GM18868 (cell line): ENCODE measurements at regions not wholly inside any gene's neighbourhood (a gene's known extent, or its start where the extent isn't known, plus 50 kb on each side); places are given as distances from the start of the nearest gene placed in this dataset.
A peak's percentile ranks its signal among the peaks of the same experiment; 100 is the strongest.

Source experiments
- ATAC-seq: cut with Tn5 transposase; IDR thresholded peaks from one replicate; pipeline ENCODE4 v1.9.1; 2021; ENCODE audit warnings: mild to moderate bottlenecking, moderate library complexity; ENCODE audit not compliant: unreplicated experiment

GRCh38 chr14:61891810-61892209 lies 129.6 kb downstream of the SNAPC1 start:
- no peak for ATAC-seq

GRCh38 chr14:61893371-61893940 lies 131.2 kb downstream of the SNAPC1 start:
- ATAC-seq, result no peak

DNA sequence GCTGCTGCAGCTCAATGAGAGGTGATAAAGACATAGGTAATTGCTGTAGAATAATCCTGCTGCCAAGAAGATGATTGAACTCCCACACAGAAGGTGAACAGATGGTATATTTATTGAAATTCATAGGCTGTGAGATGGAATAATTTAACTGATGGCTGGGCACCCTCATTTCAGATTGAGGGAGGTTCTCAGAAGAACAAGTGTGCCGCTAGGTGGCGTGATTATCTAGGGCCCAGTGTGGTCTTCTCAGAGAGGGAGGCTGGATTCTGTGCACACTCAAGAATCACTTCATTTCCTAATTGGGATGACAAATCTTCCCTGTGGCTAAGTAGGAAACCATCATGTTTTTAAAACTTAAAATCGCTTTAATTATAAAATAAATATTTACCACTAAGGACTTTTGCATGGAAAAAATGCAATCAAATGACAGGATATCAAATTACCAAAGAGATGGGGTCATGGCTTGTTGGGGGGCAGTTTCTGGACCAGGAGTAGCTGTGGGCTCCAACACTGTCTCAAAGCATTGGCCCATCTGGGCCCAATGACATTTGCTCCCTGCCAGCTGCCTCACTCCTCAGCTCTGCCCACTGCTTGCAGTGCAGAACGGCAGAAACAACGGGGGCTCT lies 132.3 kb downstream of the SNAPC1 start:
- peak; percentile 32 for ATAC-seq

DNA sequence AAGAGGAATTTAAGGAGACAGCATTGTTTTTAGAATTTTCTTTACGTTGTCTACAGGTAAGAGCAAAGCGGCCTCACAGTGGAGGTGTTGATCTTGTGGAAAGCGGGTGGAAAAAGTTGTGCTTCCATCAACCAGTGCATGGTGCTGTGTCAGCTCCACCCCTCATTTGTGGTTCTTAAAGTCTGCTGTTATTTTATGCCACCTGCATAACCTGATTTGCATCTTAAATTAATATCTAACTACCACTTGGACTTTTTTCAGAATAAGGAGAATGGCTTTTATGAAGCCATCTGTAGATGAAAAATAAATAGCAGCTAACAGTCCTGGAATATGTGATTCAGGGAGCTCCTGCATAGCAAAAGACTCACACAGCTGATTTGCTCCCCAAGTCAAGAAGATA lies 135.1 kb downstream of the SNAPC1 start:
- ATAC-seq, result no peak

DNA sequence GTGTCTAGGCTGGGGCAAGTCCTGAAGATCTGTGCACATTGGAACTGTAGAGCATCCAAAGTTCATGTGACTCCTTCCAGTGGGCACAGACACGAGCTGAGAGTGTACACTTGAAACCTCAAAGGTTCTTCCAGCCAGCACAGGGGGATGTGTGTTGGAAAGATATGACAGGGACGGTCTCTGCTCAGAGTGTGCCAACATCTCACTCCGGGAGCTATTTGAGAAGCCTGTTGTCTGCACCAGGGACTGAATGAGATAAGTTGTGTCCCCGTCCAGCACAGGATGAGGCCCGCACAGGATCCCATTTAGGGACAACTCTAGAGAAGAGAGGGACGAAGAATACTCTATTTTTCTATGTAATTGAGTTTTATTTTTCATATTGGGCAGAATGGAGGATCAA lies 136.3 kb downstream of the SNAPC1 start:
- ATAC-seq, result no peak

DNA sequence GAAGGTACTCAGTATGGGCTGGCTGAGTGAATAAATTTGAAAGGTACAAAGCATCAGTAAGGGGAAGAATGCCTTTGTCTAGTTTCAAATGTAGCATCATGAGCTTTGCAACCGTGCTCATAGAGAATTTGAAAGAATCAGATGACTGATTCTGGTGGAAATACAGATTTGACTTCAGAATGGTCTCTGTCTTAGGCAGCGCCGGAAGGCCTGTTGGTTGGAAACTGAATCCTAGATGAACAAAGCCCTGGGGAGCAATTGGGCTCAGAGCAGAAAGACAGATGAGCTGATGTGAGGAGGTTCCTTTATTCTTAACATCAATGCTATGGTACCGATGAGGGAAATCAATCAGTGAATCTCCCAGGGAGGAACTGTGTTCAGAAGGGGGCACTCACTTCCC lies 137.3 kb downstream of the SNAPC1 start:
- peak; percentile 40 for ATAC-seq

DNA sequence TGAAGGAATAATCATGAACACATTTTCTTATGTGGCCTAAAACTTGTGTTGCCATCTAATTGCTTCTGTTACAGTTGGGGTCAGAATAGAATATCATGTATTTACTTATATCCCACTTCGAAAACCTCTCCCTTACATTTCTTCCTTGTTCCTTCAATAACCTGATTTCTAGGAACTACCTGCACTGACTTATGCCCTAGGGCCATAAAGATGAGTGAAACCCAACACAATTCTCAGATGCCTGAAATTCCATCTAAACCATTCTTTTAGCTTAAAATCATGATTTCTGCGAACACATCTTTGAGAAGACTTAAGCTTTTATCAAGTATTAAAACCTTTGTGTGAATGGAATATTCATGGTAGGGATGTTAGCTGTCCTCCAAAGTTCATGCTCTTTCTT lies 142.7 kb downstream of the SNAPC1 start:
- ATAC-seq, result no peak

DNA sequence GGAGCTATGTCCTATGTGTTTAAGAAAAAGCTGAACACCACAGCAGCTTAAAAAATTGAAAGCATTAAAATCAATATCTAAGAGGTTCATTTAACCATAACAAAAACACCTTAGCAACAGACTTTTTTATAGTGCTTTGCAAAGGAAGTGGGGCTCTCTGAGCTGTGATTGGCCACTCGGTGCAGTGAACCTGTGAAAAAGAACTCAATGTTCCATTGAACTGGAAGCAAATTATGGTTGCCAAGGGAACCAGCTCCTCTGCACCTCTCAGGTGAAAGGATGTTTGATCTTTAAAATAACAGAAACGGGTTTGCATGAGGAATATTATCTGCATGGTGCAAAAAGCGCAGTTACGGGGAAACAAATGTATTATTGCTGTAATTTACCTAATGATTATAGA lies 149.4 kb downstream of the SNAPC1 start:
- ATAC-seq, result peak; percentile 60

DNA sequence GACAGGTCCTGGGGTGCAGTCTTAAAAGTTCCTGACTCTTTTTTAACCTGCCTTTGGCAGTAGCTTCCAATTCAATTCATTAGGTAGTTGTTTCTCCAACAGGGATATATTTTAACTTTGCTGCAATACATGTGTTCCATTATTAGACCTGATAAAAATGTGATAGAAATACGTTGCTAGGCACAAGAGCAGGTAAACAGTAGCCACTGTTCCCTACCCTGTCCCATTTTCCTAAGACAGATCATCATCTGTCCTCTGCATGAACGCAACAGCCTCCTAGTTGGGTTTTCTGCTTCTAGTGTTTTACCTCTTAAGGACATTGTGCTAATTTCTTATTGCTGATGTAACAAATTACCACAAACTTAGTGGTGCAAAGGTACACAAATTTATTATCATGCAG lies 156.8 kb downstream of the SNAPC1 start:
- no peak for ATAC-seq

GRCh38 chr14:61923348-61923747 lies 161.1 kb downstream of the SNAPC1 start:
- ATAC-seq, result no peak

DNA sequence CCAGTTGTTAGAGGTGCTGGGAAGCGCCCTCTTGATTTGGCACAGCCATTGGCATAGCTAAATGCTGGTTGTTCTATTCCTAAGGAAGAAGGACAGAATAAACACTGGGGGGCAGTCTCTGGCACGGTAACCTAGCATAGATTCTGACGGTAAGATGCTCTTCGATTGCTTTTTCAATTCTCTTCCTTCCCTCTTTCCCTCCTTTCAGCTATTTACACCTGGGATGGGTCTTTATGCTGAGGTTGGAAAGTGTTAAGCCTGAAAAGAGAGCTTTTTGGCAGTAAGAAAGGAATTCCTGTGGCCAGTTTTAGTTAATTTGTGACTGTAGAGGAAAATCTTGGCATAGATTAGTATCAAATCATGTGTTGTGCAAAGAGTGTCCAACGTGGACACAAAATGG lies 162.8 kb downstream of the SNAPC1 start:
- no peak for ATAC-seq

GRCh38 chr14:61925732-61926435 lies 163.7 kb downstream of the SNAPC1 start:
- ATAC-seq, result no peak

DNA sequence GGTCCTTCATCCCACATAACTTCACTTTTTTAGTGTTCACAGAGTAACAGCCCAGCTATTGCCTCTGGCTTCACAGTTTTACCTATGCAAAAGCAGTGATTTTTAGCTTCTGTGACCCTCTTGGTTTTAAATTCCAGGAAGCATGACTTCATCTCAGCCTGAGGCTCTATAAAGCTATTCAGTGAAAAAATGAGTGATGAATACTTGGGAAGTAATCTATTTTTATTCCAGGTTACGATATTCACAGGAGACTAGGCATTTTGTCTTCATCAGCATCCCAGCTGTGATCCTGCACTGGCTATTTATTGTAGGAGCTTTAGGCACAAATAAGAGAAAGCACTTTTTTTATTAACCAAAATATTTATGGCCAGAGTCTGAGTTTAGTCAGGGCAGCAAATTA lies 164.8 kb downstream of the SNAPC1 start:
- no peak for ATAC-seq

DNA sequence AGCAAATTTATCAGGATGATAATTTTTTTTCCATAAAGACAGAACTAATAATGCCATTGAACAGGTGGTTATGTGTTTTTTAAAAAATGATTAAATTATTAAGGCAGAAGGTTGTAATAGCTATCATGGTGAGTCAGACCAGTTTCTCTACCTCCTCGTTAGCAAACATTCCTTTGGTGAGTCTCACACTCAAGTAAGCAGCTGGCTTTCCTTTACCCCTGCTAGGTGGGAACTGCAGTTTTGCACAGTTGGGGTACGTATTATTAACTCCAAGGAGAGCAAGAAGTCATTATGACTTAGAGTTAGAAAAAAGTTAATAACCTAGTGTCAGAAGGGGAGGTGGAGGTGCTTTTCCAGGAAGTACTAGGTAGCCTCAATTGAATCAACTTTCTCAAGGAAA lies 165.3 kb downstream of the SNAPC1 start:
- ATAC-seq, result no peak

DNA sequence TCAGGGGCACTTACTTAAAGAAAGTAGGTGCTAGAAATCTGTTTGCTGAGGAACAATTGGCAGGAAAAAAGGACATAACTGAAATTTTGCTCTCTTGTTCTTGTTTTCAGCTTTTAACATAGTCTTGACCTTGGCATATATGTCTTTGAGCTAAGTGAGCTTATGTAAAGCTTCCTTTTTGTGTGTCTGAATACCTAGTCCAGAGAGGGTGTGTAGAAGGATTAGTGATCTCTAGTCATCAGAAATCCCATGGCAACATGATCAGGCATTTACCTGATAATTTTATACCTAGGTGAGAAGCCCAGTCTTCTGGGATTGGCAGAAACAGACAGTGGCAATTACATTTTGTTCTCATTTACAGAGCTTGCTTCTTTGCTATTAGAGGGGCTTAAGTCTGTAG lies 166.1 kb downstream of the SNAPC1 start:
- no peak for ATAC-seq

DNA sequence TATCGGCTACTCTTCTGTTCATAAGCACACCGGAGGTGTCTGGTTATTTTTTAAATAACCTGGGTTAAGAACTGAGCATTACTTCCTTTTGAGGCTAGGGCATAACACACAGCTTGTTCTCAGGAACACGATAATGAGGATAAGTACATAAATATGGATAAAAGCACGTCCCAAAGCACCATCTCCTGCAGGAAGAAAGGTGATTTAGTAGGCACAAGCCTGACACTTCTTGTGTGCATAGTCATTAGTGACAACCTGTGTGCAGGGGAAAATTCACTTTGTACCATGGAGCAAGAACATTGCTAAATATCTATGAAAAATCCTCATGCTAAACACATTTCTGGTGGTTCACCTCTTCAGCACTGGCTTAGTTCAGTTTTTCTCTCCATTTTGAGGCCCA lies 166.5 kb downstream of the SNAPC1 start:
- ATAC-seq, result no peak

DNA sequence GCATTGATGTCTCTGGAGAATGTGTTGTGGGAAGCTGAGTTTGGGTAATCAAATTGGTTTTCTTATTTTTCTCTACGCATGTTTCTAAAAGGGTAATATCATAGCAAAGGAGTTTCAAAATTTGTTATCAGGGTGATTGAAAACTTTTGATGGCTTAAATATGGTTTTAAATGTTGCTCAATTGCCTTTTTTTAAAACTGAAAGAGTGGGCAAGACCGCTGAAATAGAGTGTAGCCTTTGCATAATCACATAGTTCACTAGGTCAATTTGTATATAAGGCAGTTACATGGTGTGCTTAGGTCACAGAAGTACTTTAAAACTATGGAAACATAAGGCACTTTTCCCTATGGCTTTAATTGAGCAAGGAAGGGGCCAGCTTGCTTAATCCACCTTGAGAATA lies 167.4 kb downstream of the SNAPC1 start:
- ATAC-seq, result no peak

DNA sequence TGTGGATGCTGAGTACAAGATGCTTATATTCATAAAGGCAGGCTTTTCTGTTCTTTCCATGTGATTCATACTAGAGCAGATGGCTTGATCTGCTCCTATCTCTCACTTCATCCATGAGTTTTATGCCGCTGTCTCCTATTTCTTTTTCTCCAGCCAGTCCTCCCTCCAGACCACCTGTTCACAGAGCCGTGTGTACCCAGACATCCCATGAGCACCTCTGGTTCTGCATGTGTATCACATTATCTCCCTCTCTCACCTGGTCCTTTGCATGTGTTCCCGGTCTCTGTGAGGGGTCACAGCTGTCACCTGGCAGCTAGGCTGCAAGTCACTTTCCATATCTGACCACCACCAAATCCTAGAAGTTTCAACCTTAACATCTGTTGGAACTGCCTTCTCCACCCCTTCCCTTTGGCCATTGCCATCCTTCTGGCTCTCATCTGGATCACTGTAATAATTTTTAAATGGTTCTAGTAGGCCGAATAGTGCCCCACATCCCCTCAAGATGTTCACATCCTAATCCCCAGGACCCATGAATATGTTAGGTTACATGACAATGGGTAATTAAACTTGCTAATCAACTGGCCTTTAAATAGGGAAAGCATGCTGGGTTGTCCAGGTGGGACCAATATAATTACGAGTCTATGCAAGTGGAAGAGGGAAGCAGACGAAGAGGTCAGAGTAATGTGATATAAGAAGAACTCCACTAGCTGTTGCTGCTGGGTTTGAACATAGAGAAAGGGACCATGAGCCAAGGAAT lies 168.1 kb downstream of the SNAPC1 start:
- ATAC-seq, result no peak

DNA sequence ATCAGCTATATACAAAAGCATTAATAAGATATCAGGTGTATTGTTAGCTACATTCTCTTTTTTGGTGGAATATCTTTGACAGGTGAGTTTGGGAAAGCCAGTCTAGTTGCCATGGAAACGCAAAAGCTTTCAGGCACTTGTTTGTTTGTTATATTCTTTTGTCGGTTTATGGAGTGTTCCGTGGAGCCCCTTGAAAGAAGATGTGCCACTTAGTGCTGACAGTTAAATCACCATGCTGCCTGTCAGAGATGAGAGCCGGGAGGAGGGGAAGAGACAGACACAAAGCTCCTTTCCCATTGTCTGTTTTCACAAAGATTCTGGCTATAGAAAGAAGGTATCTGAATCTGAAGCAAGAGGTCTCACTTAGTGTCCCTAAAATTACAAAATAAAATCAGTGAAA lies 170.8 kb downstream of the SNAPC1 start:
- ATAC-seq, result no peak

DNA sequence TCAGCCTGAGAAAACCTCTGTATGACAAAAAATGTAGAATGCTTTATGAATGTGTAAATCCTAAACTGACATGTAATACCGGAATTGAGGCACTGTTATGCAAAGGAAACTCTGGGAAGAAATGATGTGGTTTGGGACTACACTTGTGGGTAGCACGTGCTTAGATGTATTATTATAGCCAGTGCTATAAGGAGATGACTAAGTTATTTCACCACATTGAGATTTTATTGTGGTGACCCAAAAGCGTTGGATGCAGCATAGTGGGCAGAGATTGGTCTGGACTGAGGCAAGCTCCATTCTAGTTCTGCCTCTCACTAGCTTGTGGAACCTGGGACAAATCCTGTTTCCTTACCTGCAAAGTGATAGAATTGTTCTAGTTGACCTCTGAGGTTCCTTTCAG lies 172.2 kb downstream of the SNAPC1 start:
- ATAC-seq, result no peak

DNA sequence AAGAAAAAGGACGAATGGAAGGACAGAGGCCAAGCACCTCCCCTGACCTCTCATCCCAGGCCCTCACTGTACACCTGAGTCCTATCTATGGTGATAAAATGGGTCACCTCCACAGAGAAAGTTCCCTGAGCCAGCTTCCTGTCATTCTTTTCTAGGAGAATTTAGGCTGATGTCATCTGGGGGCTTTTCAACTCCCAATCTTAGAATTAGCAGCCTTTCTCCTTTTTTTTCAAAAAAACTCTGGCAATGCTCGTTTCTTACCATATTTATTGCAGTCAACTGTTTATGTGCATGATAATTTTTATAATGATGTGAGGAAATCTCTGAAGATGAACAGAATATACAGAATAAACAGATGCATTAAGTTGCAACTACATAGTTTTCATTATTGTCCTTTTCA lies 177.6 kb downstream of the SNAPC1 start:
- ATAC-seq, result no peak
